PC-9 (cell line): ENCODE measurements at regions not wholly inside any gene's neighbourhood (a gene's known extent, or its start where the extent isn't known, plus 50 kb on each side); places are given as distances from the start of the nearest gene placed in this dataset.

Experiments used
- CTCF ChIP-seq: fragments of 200-600 bp; sonication (generic); conservative IDR thresholded peaks from 2 replicates; pipeline ENCODE4 v1.6.1; 2017; ENCODE audit warnings: mixed run types, antibody characterized with exemption, mild to moderate bottlenecking, moderate library complexity
- EZH2 ChIP-seq: fragments of 200-600 bp; sonication (generic); IDR thresholded peaks from 2 replicates; pipeline ENCODE4 v1.8.0; 2017; ENCODE audit warnings: antibody characterized with exemption, low read depth

GRCh38 chr1:30095051-30095450 lies 628.3 kb downstream of the MATN1 start:
- TF ChIP-seq CTCF (no peak), EZH2 (no peak)
